NCI-H1105 treated with DMSO at 0.1 percent for 48 hours (cell line): ENCODE measurements at regions not wholly inside any gene's neighbourhood (a gene's known extent, or its start where the extent isn't known, plus 50 kb on each side); places are given as distances from the start of the nearest gene placed in this dataset.

Experiments
- DNase-seq: peaks from one replicate; lab custom pipeline; 2025; lab: John Stamatoyannopoulos, UW

DNA sequence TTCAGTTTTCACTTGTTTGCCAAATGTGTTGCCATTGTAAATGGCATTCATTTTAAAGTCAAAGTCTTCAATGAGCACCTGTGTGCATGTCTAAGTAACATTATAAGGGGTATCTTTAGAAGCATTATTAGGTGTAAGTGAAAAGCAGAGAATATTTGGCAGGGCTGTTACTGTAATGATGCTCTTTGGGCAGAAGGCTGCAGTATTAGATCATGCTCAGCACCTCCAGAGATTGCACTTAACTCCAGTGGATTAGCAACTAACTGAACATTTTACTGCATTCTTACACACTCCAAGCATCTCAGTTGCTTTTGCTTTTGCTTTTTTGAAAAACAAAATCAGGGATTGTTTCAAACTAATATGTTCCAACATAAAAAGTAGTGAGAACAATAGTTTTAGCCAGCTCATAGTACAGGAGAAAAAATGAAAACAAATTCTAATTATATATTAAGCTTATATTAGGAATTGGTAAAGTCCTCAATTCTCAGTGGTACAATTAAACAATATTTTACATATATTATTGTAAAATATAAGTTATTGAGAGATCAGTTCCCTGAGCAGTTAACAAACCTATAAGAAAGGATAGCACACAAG lies 1740.9 kb upstream of the CDH9 start:
- peak; percentile 41 for DNase-seq

DNA sequence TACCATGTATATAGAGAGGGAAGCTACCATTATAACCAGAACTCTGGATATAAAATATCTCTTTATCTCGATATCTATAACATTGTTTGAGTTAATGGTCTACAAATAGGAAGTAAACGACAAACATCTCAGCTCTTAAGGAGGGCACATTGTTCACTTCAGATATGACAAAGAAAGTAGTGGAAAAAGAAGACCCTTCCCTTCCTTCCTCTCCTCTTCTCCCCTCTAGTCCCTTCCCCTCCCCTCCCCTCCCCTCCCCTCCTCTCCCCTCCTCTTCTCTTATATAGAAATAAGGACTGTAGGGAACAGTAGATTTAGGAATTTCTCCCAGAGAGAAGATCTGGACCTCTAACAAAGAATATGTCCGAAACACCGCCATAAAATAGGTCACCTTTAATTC lies 1731.9 kb upstream of the CDH9 start:
- DNase-seq: no peak

DNA sequence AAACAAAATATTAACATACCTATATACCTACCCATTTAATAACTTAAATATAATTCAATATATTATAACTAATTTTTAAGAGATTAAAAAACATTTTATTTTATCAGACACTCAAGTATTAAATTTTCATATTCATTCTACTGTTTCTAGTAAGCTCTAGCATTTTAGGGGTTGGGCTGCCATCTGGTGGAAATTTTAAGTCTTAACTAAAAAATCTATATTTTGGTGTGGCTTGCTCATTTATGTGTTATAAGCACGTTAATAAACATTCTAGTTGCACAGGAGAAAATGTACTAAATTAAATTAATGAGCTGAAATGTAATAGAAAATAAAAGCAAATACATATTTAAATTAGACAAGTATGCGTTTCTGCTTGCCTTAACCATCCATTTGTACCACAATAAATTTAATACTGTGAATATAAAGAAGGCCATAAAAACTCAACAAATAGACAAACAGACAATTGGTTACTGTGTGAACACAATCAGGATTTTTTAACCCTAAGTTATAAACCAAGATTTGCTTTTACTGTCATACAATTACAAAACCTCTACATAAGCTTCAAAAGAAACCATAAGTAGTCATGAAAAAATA lies 1728.3 kb upstream of the CDH9 start:
- DNase-seq: peak; percentile 85

DNA sequence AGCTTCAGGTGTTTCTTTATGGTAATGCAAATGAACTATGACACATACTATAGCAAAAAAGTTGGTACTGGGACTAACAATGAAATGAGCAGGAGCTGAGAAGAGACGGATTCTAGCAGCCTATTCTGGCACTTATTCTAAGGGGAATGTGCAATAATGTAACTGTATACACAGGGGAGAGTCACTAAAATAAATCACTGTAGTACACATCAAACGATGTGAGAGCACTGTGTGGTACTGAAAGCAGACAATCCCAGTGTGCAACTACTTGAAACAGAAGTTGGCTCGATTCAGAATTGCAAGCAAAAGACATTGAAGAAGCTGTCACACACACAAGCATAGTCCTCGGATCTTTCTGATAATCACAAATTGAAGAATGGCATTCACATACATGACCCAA lies 1713.0 kb upstream of the CDH9 start:
- DNase-seq: no peak

DNA sequence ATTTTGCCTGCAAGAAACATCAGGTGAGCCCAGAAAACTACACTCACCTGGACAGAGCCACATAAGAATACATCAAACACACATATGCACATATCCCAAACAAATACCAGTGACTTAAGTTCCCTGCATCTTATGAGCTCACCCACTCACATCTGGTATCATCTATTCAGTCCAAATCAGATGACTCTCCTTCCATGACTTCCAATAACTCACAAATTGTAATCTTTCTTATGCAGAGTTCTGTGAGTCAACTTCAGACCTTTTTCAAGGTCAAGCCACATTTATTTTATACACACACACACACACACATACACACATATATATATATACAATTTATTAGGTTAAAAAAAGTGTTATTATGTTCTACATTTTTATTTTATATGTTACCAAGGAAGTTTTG lies 1711.9 kb upstream of the CDH9 start:
- DNase-seq: no peak

DNA sequence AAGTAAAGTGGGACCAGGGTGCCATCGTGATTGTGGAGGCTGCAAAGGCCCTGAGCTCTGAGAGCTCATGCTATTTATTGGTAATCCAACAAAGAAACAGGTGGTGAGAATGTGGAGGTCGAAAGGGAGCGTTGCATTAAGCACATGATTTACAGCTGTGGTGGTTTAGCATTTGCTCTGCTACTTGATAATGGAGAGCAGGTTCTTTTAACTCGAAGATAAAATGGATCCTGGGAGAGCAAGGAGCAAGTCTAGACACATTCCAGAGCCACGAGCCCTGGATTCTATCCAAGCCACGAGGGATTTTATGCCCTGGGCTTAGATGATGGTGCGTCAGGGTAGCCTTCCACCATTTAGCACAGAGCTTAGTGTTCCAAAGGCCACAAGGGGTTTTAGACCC lies 1710.1 kb upstream of the CDH9 start:
- DNase-seq: no peak

DNA sequence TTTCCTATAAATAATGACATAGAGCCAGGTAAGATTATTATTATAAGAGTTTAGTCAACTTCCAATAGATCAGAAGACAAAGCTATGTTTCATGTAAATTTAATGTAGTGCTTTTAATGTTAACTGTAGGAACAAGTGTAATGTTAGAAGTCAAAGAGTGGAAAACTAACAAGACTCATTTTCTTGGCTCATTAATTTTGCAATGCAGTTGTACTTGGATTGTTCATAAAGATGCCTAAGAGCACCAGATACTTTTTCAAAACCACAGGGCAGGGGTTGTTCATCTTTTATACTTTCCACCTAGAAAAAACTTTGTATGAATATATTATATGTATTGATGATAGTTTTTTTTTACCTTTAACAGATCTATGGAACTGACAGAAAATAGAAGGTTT lies 1705.3 kb upstream of the CDH9 start:
- DNase-seq: no peak

DNA sequence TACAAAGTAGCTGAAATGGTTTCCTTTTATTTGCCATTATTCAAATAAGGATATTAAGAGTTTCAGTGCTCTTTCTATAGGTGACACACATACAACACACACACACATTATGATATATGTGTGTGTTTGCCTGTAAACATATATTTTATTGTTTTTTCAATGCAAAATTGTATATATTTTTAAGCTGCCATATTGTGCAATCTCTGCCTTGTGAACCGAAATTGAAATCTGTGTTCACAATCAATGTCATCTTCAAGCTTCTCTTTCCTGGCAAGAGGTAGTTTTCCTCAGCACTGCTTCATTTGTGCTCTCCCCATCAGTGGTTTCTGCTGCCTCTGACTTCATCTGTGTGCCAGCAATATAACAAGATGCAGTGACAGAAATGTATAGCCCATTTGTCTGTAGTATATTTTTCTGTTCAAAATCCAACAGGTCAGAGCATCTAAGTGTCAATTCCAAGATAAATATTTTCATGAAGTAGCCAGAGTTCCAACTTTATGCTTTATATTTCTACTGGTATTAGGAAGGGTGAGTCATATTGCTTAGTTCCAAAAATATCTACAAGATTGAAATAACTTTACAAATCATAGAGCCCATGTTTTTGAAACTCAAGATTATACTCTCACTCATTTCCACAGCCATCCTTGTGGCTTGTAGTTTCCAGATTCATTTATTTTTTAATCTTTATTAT lies 1704.8 kb upstream of the CDH9 start:
- DNase-seq: no peak

DNA sequence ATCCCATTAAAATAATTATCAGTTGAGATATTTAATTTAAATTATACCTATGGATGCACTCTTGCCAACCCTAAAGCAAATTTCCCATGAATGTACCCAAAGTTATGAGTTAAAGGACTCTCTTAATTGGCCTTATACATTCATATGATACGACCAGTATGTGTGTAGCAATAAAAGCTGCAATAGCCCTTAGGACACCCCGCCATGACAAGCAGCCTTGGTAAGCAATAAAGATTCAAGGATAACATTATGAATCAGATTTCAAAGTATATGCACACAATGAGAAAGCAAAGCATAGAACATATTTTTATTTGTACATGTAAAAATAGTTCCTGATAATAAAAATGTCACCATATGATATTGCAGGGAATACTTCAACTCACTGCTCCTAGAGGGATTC lies 1699.3 kb upstream of the CDH9 start:
- no peak for DNase-seq

DNA sequence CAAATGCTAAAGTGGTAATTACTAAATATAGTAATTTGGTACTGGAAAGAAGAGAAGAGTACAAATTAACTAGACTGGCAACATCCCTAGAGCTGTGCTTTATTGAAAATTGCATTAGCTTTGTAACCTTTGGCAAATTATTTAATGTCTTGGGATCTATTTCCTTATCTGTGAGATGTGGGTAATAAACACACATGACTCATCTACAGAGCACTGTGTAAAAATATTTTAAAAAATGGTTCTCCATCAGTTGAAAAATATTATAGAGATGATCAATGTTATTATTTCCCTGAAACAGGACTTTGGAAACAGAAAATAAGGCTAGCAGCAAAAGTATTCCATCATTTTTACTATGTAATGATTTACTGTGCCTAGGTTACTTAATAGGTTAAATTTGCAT lies 1698.8 kb upstream of the CDH9 start:
- DNase-seq: no peak

DNA sequence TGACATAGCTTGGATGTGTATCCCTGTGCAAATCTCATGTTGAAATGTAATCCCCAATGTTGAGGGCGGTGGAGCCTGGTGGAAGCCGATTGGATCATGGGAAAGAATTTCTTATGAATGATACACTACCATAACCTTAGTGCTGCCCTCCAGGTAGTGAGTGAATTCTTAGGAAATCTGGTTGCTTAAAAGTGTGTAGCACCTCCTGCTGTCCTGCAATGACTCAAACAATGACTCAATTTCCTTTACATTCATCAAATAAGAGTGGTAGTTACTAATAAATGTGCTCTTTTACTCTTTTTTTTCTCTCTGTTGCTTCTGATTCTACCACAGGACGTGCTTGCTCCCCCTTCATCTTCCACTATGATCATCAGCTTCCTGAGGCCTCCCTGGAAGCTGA lies 1696.0 kb upstream of the CDH9 start:
- no peak for DNase-seq

DNA sequence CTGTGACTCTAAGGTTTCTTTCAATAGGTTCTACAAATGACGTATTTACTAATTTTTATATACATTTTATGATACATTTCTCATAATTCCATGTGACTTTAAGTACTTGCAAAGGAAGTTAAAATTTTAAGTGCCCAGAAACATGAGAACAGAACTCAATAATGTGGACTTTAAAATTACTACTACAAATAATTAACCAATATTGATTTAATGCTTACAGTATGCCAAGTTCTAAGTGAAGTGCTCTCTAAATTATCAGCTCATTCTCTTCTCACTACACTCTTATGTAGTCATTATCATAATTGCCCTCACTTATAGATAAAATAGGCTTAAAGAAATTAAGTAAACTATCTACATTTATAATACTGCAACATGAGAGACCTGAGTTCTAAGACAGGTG lies 1690.7 kb upstream of the CDH9 start:
- DNase-seq: peak; percentile 97

DNA sequence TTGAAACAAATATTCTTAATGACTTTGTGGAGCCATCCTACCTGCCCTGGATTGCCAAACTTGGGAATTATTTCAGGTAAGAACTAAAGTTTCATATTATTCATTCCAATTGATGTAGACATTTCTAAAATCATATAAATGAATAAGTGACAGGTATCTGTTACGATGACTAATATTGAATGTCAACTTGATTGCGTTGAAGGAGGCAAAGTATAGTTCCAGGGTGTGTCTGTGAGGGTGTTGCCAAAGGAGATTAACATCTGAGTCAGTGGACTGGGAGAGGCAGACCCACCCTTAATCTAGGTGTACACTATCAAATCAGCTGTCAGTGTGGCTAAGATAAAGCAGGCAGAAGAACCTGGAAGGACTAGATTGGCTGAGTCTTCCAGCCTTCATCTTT lies 1688.4 kb upstream of the CDH9 start:
- no peak for DNase-seq

DNA sequence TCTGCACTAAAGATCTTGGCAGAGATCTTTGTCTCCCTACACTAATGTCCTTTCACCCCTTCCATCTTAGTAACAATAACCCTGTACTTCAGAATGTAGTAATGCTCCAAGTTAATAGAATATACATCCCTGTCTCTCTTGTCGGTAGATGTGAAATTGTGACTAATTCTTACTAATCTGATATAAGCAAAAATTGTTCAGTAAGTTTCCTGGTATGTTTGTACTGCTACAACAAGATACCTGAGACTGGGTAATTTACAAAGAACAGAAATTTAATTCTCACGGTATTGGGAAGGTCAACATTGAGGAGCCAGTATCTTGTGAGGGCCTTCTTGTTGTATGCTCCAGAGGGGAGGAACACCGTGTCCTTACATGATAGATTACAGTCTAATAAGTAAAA lies 1686.6 kb upstream of the CDH9 start:
- no peak for DNase-seq

DNA sequence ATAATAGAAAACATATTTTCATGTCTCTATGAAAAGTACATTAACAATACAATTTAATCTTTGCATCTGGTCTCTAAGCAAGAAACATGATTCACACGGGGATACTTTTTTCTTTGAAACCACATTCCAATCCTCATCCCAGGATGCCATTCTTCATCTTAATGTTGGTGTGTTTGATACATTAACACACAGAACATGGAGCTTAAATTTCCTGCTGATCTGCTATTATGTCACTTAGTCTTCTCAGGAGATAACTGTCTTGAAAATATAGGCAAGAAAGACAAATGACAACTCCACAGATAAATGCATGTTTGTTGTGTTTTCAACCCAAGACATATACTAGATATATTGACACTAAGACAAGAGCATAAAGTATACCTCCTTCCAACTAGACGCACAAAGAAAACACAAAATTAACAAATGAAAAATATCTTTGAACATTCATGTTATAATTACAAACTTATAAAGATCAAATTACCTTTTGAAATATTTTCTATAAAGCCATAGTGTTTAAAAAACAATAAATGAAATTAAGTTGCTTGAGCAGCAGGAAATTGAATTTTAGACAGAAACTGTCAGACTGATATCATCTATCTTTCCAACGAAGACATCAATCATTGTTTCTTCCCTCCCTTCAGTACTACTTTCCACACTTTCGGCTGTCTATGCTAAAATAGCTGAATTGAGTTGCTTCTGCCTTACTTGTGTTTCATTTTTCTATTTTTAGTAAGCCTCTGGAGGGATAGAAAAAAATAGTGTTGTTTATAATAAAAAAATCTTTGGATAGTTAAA lies 1676.7 kb upstream of the CDH9 start:
- no peak for DNase-seq

DNA sequence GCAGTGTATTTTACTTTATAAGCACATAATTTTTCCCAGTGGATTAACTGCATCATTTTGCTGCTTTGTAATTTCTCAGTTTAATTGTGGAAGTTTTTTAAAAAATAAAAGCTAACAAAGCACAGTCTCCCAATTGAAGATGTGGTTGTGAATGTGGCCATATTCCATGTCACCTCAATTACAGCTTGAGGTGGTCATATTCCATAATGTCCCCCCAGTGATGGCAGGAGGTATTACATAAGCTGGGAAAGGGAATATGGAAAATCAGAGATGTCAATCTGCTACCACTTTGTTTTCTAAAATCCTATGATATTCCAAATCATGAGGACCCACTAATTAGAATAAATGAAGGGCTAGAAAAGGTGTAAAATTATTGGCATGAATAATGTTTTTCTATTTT lies 1672.0 kb upstream of the CDH9 start:
- no peak for DNase-seq

DNA sequence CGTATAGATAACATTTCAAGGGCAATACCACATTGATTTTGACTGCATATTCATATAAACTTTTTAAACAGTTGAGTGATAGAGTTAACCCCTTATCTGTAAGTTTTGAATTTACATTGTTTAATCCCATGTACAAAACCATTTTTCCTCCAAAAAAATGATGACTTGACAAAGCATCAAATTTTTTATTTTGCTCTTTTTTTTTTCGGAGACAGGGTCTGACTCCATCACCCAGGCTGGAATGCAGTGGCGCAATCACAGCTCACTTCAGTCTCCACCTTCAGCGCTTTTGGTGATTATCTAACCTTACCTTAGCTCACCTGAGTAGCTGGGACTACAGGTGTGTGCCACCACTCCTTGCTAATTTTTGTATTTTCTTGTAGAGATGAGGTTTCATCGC lies 1670.1 kb upstream of the CDH9 start:
- DNase-seq: no peak

DNA sequence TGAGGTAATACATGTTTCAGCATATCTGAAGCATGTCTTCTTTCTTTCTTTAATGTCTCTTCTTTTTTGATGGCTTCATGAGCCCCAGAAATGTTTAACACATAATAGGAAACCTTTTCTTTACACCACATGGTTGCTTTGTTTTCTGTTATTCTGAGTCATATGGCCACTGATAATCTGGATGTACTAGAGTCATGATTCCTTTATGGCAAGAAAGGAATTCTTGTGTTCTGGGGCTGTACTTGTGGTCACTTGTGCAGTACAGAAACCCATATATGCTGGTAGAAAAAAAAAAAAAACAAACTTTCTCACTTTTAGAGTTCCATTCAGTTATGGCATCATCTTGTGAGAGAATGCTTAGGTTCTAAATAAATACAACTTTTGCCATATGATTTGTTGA lies 1669.3 kb upstream of the CDH9 start:
- no peak for DNase-seq

DNA sequence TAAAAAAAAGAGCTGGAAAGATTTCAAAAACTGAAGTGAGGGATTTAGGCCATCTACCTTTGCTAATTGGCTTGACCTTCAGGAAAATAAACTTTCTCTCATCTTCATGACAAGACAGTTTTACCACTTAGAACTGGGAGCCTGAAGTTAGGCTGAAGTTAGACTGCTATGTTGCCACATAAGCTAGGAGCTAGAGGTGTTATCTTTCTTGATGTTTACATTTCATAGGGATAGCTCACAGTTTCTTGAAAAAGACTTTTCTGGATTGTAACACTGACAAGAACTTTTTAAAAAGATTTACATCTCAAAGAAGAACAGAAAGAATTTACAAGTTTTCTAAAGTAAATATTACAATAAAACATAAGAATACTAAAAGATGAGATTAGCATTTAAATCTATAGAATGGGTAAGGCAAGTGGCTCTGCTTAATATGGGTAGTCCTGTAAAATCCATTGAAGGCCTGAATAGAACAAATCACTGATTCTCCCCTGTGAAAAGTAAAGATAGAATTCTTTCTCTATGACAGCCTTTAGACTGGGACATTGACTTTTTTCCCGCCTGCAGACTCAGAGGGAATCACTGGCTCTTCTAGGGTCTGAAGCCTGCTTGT lies 1665.4 kb upstream of the CDH9 start:
- DNase-seq: no peak

DNA sequence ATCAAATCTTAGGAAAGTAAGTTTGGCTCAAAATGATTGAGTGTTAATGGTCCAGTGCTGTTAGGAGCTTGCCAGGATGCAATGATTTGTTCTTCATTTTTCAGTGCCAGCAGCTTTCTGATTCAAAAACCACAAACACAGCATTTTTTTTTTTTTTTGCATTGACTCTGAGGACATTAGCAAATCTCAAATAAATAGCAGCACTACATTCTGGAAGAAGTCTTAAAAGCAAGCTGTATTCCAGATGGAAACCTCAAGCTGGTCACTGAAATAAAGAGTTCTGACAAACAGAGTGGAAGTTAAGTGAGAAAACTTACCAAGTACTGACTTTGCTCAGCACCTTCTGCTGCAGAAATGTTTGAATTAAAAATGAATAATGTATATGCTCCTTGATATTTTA lies 1653.1 kb upstream of the CDH9 start:
- no peak for DNase-seq

DNA sequence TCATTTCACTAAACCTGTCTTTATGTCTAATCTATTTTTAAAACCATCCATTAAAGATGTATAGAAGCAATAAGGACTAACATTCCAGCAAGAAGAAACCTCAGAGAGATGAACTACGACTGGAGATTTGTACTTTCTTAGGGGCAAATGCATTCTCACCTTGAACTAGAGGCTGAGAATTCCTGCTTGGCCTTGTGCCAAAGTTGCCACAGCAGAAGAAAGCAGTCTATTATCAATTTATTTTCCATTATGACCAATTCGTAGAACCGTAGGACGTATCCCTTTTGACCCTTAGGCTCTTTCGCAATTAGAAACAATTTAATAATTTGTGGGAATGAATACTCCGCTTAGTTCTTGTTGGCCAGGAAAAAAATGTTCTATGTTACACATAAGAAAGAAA lies 1647.4 kb upstream of the CDH9 start:
- no peak for DNase-seq

DNA sequence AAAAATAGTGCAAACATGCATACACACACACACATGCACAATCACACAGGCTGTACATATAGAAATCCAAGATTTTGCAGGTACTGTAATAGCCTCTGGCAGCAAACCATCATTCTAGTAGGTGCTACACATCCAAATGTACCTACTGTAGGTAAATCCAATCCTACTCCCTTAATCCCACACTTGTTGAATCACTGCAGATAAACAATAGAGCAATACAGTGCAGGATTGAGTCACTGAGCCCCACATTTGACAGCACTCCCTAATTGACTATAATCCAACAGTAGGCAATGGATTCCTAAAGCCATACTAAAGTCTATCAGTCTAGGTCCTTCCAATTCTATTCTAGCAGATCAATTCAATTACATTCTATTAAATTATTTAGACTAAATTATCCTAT lies 1640.5 kb upstream of the CDH9 start:
- DNase-seq: no peak

DNA sequence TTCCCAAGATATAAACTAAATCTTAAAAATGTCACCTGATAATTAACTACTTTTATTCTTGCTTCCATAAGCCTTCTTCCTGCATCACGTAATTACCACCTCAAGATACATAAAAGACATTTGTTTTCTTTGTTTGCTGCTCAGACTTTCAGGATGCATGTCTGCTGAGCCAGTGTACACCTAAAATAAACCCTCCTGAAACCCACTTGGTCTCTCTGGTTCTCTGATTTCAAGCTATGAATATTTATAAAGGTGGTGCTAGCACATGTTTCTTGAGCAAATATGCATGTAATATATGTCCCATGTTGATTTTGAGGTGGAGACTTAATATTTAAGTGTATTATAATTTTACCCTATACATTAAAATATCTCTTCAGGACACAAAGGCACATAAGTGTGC lies 1627.7 kb upstream of the CDH9 start:
- no peak for DNase-seq
